Calu3 (cell line): ENCODE measurements at regions not wholly inside any gene's neighbourhood (a gene's known extent, or its start where the extent isn't known, plus 50 kb on each side); places are given as distances from the start of the nearest gene placed in this dataset.

Experiments used
- BruUV-seq: library from RNA; stranded (reverse); fragments of 400-500 nt; replicated peaks from 2 replicates; lab custom pipeline; 2021; lab: Mats Ljungman, UMichigan
- CTCF ChIA-PET: fragments of 300-600 bp; sonication (Branson Sonifier 250); formaldehyde crosslinking; loops from one replicate; lab custom pipeline; 2022; ENCODE audit warnings: antibody characterized with exemption; lab: Charles Lee
- DNase-seq: peaks from one replicate; pipeline ENCODE4 v3.0.0; 2022
- H3K27ac Mint-ChIP-seq: one replicate; pipeline ENCODE4 v1.8.0; 2022; ENCODE audit warnings: mixed read lengths; ENCODE audit not compliant: unreplicated experiment
- H3K27me3 Mint-ChIP-seq: one replicate; pipeline ENCODE4 v1.8.0; 2022; ENCODE audit warnings: mixed read lengths; ENCODE audit not compliant: unreplicated experiment
- H3K36me3 Mint-ChIP-seq: one replicate; pipeline ENCODE4 v1.8.0; 2022; ENCODE audit warnings: mild to moderate bottlenecking, moderate library complexity, mixed read lengths; ENCODE audit not compliant: insufficient read depth, unreplicated experiment
- H3K4me1 Mint-ChIP-seq: one replicate; pipeline ENCODE4 v1.8.0; 2022; ENCODE audit warnings: mild to moderate bottlenecking, low read depth, mixed read lengths; ENCODE audit not compliant: unreplicated experiment
- H3K4me3 Mint-ChIP-seq: one replicate; pipeline ENCODE4 v1.8.0; 2022; ENCODE audit warnings: mild to moderate bottlenecking, low read depth, moderate library complexity, mixed read lengths; ENCODE audit not compliant: unreplicated experiment
- H3K9me3 Mint-ChIP-seq: one replicate; pipeline ENCODE4 v1.8.0; 2022; ENCODE audit warnings: low read depth, mixed read lengths; ENCODE audit not compliant: unreplicated experiment
- CTCF ChIP-seq: fragments of 200-600 bp; IDR thresholded peaks from one replicate; pipeline ENCODE4 v1.8.0; 2022; ENCODE audit warnings: antibody characterized with exemption; ENCODE audit not compliant: unreplicated experiment
- intact Hi-C: fragments of 100-400 bp; cut with micrococcal nuclease; formaldehyde crosslinking; loops from one replicate; pipeline ENCODE4 v1.10.0; 2022; ENCODE audit not compliant: unreplicated experiment

- CTCF ChIA-PET = no interaction called here
- Mint-ChIP-seq H3K4me3 (no peak overlapping the region), H3K9me3 (no peaks in the 10 kb centered on the region), H3K4me1 (no peaks in the 10 kb centered on the region), H3K27me3 (no peaks in the 10 kb centered on the region), H3K36me3 (no peaks in the 10 kb centered on the region), H3K27ac (no peak overlapping the region)
- BruUV-seq = no TSS peak
- DNase-seq = no peak
- intact Hi-C loops = no loop called here
- TF ChIP-seq CTCF = no peak
Observed at GRCh38 chr5:164300295-164300694, 794.9 kb downstream of the MAT2B start.

- Mint-ChIP-seq H3K4me3 (no peak overlapping the region), H3K4me1 (peaks cover 2% of the 10 kb centered on the region), H3K9me3 (no peaks in the 10 kb centered on the region), H3K27me3 (no peaks in the 10 kb centered on the region), H3K36me3 (no peaks in the 10 kb centered on the region), H3K27ac (no peak overlapping the region)
- BruUV-seq = no TSS peak
- no peak for DNase-seq
- no peak for TF ChIP-seq CTCF
- CTCF ChIA-PET = no interaction called here
- intact Hi-C loops = no loop called here
Observed at GRCh38 chr5:164301136-164301535, 795.7 kb downstream of the MAT2B start.

GRCh38 chr5:164301708-164302107 is 796.3 kb downstream of the MAT2B start:
- intact Hi-C loops = no loop called here
- peaks cover 8% of the 10 kb centered on the region for H3K4me1 Mint-ChIP-seq
- H3K9me3 Mint-ChIP-seq = no peaks in the 10 kb centered on the region
- DNase-seq = no peak
- no TSS peak for BruUV-seq
- H3K36me3 Mint-ChIP-seq = no peaks in the 10 kb centered on the region
- no peak overlapping the region for H3K4me3 Mint-ChIP-seq
- H3K27ac Mint-ChIP-seq = no peak overlapping the region
- no peak for TF ChIP-seq CTCF
- H3K27me3 Mint-ChIP-seq = no peaks in the 10 kb centered on the region
- CTCF ChIA-PET = no interaction called here

- no peak for TF ChIP-seq CTCF
- Mint-ChIP-seq H3K4me1 (peaks cover 12% of the 10 kb centered on the region), H3K27ac (no peak overlapping the region), H3K4me3 (no peak overlapping the region), H3K36me3 (no peaks in the 10 kb centered on the region), H3K9me3 (no peaks in the 10 kb centered on the region), H3K27me3 (no peaks in the 10 kb centered on the region)
- BruUV-seq = no TSS peak
- intact Hi-C loops = no loop called here
- DNase-seq = no peak
- CTCF ChIA-PET = no interaction called here
Observed at GRCh38 chr5:164302533-164303235, 797.3 kb downstream of the MAT2B start.
